ENCODE measurements at regions not wholly inside any gene's neighbourhood (a gene's known extent, or its start where the extent isn't known, plus 50 kb on each side); places are given as distances from the start of the nearest gene placed in this dataset.

- TF ChIP-seq ZBED4 (CRISPR knock-in tag; IDR thresholded peaks at IDR 0.05; ENCODE audit: borderline replicate concordance) = no peak
- TF ChIP-seq ZHX1 (CRISPR knock-in tag; IDR thresholded peaks at IDR 0.05; ENCODE audit: low read depth) = no peak
- peak in 1 of 2 experiments; percentile 80; a peak in 2 of 4 replicates for TF ChIP-seq EP300 (IDR thresholded peaks at IDR 0.05; ENCODE audit: low read depth in 2 of 2, low read length in 2 of 2)
- TF ChIP-seq EP300 (CRISPR knock-in tag; IDR thresholded peaks at IDR 0.05; ENCODE audit: borderline replicate concordance) = peak; percentile 72; the same call in 1 of the 2 replicates
- peak; percentile 61; the same call in 1 of the 2 replicates for TF ChIP-seq ZMYM2 (CRISPR knock-in tag; IDR thresholded peaks at IDR 0.05)
- no peak for TF ChIP-seq ZNF274 (CRISPR knock-in tag; IDR thresholded peaks at IDR 0.05)
- no peak for TF ChIP-seq NFATC3 (CRISPR knock-in tag; IDR thresholded peaks at IDR 0.05)
- TF ChIP-seq ZKSCAN8 (CRISPR knock-in tag; IDR thresholded peaks at IDR 0.05; ENCODE audit: borderline replicate concordance) = peak; percentile 72; the same call in 1 of the 2 replicates
- peak; percentile 57; the same call in 1 of the 2 replicates for TF ChIP-seq TFE3 (CRISPR knock-in tag; IDR thresholded peaks at IDR 0.05)
- peak; percentile 44; the same call in 1 of the 2 replicates for TF ChIP-seq ISL2 (CRISPR knock-in tag; IDR thresholded peaks at IDR 0.05)
- TF ChIP-seq SP5 (CRISPR knock-in tag; IDR thresholded peaks at IDR 0.05; ENCODE audit: borderline replicate concordance, low read depth) = no peak
- TF ChIP-seq FOXJ3 (CRISPR knock-in tag; IDR thresholded peaks at IDR 0.05; ENCODE audit: borderline replicate concordance) = peak; percentile 38; the same call in 1 of the 2 replicates
- TF ChIP-seq SAP130 (CRISPR knock-in tag; IDR thresholded peaks at IDR 0.05; ENCODE audit: low read depth) = peak; percentile 52; the same call in 1 of the 2 replicates
- TF ChIP-seq ZNF484 (CRISPR knock-in tag; IDR thresholded peaks at IDR 0.05; ENCODE audit: borderline replicate concordance, low read depth) = no peak
- peak; percentile 79 for TF ChIP-seq NCOA2 (CRISPR knock-in tag; IDR thresholded peaks at IDR 0.05)
- no peak for TF ChIP-seq SRSF4 (IDR thresholded peaks at IDR 0.05; ENCODE audit: low read depth, low read length, poor library complexity, severe bottlenecking)
- no peak for TF ChIP-seq SMARCE1 (IDR thresholded peaks at IDR 0.05; ENCODE audit: borderline replicate concordance)
- 0 out of 2 replicates have a peak, but pooled peaks have one; percentile 23 for TF ChIP-seq ZFP37 (CRISPR knock-in tag; IDR thresholded peaks at IDR 0.05; ENCODE audit: borderline replicate concordance)
- TF ChIP-seq CEBPB (IDR thresholded peaks at IDR 0.05; ENCODE audit: borderline replicate concordance, low read depth, low read length) = peak; percentile 97
- peak; percentile 33 for TF ChIP-seq TBL1XR1 (IDR thresholded peaks at IDR 0.05; ENCODE audit: borderline replicate concordance, low read length, partially characterized antibody)
- peak; percentile 69 for TF ChIP-seq NR2F6 (IDR thresholded peaks at IDR 0.05)
- peak; percentile 76 for TF ChIP-seq NR2F6 (CRISPR knock-in tag; IDR thresholded peaks at IDR 0.05)
- no peak for TF ChIP-seq SAFB2 (CRISPR knock-in tag; IDR thresholded peaks at IDR 0.05; ENCODE audit: borderline replicate concordance, low read depth)
- peak; percentile 45; the same call in 1 of the 2 replicates for TF ChIP-seq HOXD1 (CRISPR knock-in tag; IDR thresholded peaks at IDR 0.05)
- peak; percentile 54 for TF ChIP-seq ZMYM4 (CRISPR knock-in tag; IDR thresholded peaks at IDR 0.05)
Measured at GRCh38 chr2:226600184-226600583, 199.4 kb downstream of the IRS1 start (continued).
